ENCODE measurements at regions not wholly inside any gene's neighbourhood (a gene's known extent, or its start where the extent isn't known, plus 50 kb on each side); places are given as distances from the start of the nearest gene placed in this dataset.

DNA sequence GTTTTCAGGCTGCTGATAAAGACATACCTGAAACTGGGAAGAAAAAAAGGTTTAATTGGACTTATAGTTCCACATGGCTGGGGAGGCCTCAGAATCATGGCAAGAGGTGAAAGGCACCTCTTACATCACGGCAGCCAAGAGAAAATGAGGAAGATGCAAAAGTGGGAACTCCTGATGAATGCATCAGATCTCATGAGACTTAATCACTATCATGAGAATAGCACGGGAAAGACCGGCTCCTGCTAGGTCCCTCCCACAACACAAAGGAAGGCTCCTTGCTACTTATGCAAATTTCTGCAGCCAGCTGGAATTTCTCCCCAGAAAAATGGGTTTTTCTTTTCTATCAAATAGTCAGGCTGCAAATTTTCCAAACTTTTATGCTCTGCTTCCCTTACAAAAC lies 174.1 kb upstream of the RMST start:
- no peak overlapping the region for H3K27ac Mint-ChIP-seq (ENCODE audit: unreplicated experiment)

DNA sequence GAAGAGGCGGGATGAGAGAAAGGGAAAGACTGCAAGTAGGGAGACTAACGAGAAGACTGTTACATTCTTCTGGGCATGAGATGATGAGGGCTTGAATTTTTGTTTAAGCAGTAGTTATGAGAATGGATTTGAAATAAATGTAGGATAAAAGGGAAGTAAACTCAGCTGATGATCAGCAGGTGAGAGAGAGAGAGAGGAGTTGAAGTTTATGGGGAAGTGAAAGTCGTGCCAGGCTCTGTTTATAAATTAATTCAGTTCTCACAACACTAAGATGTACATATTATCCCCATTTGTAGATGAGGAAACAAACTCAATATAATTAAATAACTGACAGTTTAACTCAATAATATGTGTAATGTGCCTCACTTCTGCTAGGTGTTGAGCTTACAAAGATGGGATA lies 170.0 kb upstream of the RMST start:
- peaks cover 13% of the 10 kb centered on the region for H3K9me3 Mint-ChIP-seq (ENCODE audit: unreplicated experiment)
- no peak overlapping the region for H3K4me3 Mint-ChIP-seq (ENCODE audit: unreplicated experiment)
- no peaks in the 10 kb centered on the region for H3K4me1 Mint-ChIP-seq (ENCODE audit: unreplicated experiment)

More for the DNA sequence above, 174.1 kb upstream of the RMST start:
- Mint-ChIP-seq H3K27me3 (ENCODE audit: unreplicated experiment) (no peaks in the 10 kb centered on the region), H3K4me1 (ENCODE audit: unreplicated experiment) (no peaks in the 10 kb centered on the region), H3K36me3 (ENCODE audit: unreplicated experiment) (no peaks in the 10 kb centered on the region), H3K4me3 (ENCODE audit: unreplicated experiment) (no peak overlapping the region), H3K9me3 (ENCODE audit: unreplicated experiment) (no peaks in the 10 kb centered on the region)
- no peak for DNase-seq (ENCODE audit: extremely low spot score, unreplicated experiment)
- no peak for TF ChIP-seq CTCF (IDR thresholded peaks at IDR 0.05)

DNA sequence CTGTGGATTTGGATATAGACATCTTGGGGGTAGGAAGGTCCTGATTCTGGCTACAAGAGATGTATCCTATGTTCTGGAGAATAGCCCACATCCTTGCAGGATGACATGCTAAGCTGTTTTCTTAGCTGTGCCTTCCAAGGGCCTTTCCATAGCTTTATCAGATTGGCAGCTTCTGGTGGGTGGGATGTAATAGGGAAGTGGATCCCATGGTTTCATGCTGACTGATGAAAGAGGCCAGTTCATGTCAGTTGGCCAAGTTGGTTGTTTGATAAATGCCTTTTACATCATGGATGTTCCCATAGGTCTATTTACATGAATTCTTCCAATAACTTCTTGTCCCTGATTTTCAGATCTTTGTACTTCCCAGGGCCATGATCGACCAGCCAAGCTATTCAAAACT lies 169.1 kb upstream of the RMST start:
- no peak for DNase-seq (ENCODE audit: extremely low spot score, unreplicated experiment)
- Mint-ChIP-seq H3K4me1 (ENCODE audit: unreplicated experiment) (no peaks in the 10 kb centered on the region), H3K4me3 (ENCODE audit: unreplicated experiment) (no peak overlapping the region), H3K9me3 (ENCODE audit: unreplicated experiment) (peaks cover 18% of the 10 kb centered on the region), H3K27ac (ENCODE audit: unreplicated experiment) (no peak overlapping the region), H3K36me3 (ENCODE audit: unreplicated experiment) (no peaks in the 10 kb centered on the region), H3K27me3 (ENCODE audit: unreplicated experiment) (no peaks in the 10 kb centered on the region)
- no peak for TF ChIP-seq CTCF (IDR thresholded peaks at IDR 0.05)

More for the DNA sequence above, 170.0 kb upstream of the RMST start:
- TF ChIP-seq CTCF (IDR thresholded peaks at IDR 0.05): no peak
- DNase-seq (ENCODE audit: extremely low spot score, unreplicated experiment): no peak
- Mint-ChIP-seq H3K27me3 (ENCODE audit: unreplicated experiment) (no peaks in the 10 kb centered on the region), H3K27ac (ENCODE audit: unreplicated experiment) (no peak overlapping the region), H3K36me3 (ENCODE audit: unreplicated experiment) (no peaks in the 10 kb centered on the region)

GRCh38 chr12:97299847-97300246 lies 162.8 kb upstream of the RMST start:
- Mint-ChIP-seq H3K4me3 (ENCODE audit: unreplicated experiment) (no peak overlapping the region), H3K4me1 (ENCODE audit: unreplicated experiment) (no peaks in the 10 kb centered on the region), H3K27ac (ENCODE audit: unreplicated experiment) (no peak overlapping the region)

GRCh38 chr12:97300431-97300830 lies 162.2 kb upstream of the RMST start:
- Mint-ChIP-seq H3K9me3 (ENCODE audit: unreplicated experiment) (peaks cover 18% of the 10 kb centered on the region), H3K27ac (ENCODE audit: unreplicated experiment) (no peak overlapping the region), H3K36me3 (ENCODE audit: unreplicated experiment) (no peaks in the 10 kb centered on the region), H3K4me3 (ENCODE audit: unreplicated experiment) (no peak overlapping the region), H3K27me3 (ENCODE audit: unreplicated experiment) (no peaks in the 10 kb centered on the region), H3K4me1 (ENCODE audit: unreplicated experiment) (no peaks in the 10 kb centered on the region)
- no peak for DNase-seq (ENCODE audit: extremely low spot score, unreplicated experiment)
- no peak for TF ChIP-seq CTCF (IDR thresholded peaks at IDR 0.05)

More at GRCh38 chr12:97299847-97300246, 162.8 kb upstream of the RMST start:
- no peaks in the 10 kb centered on the region for H3K27me3 Mint-ChIP-seq (ENCODE audit: unreplicated experiment)
- no peak for TF ChIP-seq CTCF (IDR thresholded peaks at IDR 0.05)
- H3K9me3 Mint-ChIP-seq (ENCODE audit: unreplicated experiment): peaks cover 18% of the 10 kb centered on the region
- no peak for DNase-seq (ENCODE audit: extremely low spot score, unreplicated experiment)
- no peaks in the 10 kb centered on the region for H3K36me3 Mint-ChIP-seq (ENCODE audit: unreplicated experiment)
